H1 (cell line): ENCODE measurements at regions not wholly inside any gene's neighbourhood (a gene's known extent, or its start where the extent isn't known, plus 50 kb on each side); places are given as distances from the start of the nearest gene placed in this dataset.

Source experiments
- HDAC6 ChIP-seq: IDR thresholded peaks from one replicate; pipeline ENCODE4 v1.7.1; 2012; ENCODE audit warnings: low read depth, mild to moderate bottlenecking, inconsistent platforms, low read length, moderate library complexity
- NANOG ChIP-seq: IDR thresholded peaks from 2 replicates; pipeline ENCODE4 v1.6.1; 2011; ENCODE audit warnings: low read length, low read depth, mild to moderate bottlenecking, inconsistent platforms; ENCODE audit not compliant: insufficient read depth, poor library complexity, severe bottlenecking
- POU5F1 ChIP-seq: IDR thresholded peaks from 2 replicates; pipeline ENCODE4 v1.6.1; 2011; ENCODE audit warnings: low read depth, mild to moderate bottlenecking, low read length, moderate library complexity
- RNF2 ChIP-seq: fragments of 200-900, 300-1000 bp; sonication (generic); IDR thresholded peaks from 2 replicates; pipeline ENCODE4 v1.7.1; 2016; ENCODE audit warnings: borderline replicate concordance, low read depth, mild to moderate bottlenecking, antibody characterized with exemption, low read length; ENCODE audit not compliant: poor library complexity, severe bottlenecking; ENCODE audit errors: missing control alignments

- TF ChIP-seq NANOG: no peak
- TF ChIP-seq HDAC6: no peak
- no peak for TF ChIP-seq RNF2
- no peak for TF ChIP-seq POU5F1
These were observed 77.7 kb upstream of the SNX2 start (continued) for GRCh38 chr5:122697191-122697590.
